Right lobe of liver (tissue), 6 donors: ENCODE measurements at regions not wholly inside any gene's neighbourhood (a gene's known extent, or its start where the extent isn't known, plus 50 kb on each side); places are given as distances from the start of the nearest gene placed in this dataset.

Source experiments
- ATAC-seq, 4 donors: fragments of 200-7000 bp; cut with Tn5 transposase; one replicate each; pipeline ENCODE4 v1.9.1; 2020; ENCODE audit warnings: mild to moderate bottlenecking in 4 of 4, moderate library complexity in 4 of 4
- DNase-seq, 3 donors: peaks; one replicate each; pipeline ENCODE4 v3.0.0-alpha.2; 2020
- H3K27ac ChIP-seq, 3 donors: fragments of 200-600 bp; one replicate each; pipeline ENCODE4 v1.8.0; 2022
- H3K27me3 ChIP-seq, 2 donors: fragments of 200-600 bp; one replicate each; pipeline ENCODE4 v1.8.0; 2022
- H3K36me3 ChIP-seq, 4 donors: fragments of 200-600 bp; sonication (generic) in 1 of 4; one replicate each; pipeline versions ENCODE4 v1.5.1 to v1.8.0; 2017 to 2022; ENCODE audit warnings: control low read depth in 1 of 4
- H3K4me1 ChIP-seq, 4 donors: fragments of 200-600 bp; sonication (generic) in 1 of 4; one replicate each; pipeline versions ENCODE4 v1.5.1 to v1.8.0; 2017 to 2022; ENCODE audit warnings: control low read depth in 1 of 4
- H3K4me3 ChIP-seq, 3 donors: fragments of 200-600 bp; one replicate each; pipeline ENCODE4 v1.8.0; 2022
- H3K9me3 ChIP-seq, 4 donors: fragments of 200-600 bp; sonication (generic) in 1 of 4; one replicate each; pipeline versions ENCODE4 v1.5.1 to v1.8.0; 2017 to 2022; ENCODE audit warnings: control low read depth in 1 of 4
- POLR2A ChIP-seq: fragments of 450-650 bp; IDR thresholded peaks from one replicate; pipeline ENCODE4 v1.6.1; 2017; ENCODE audit warnings: antibody characterized with exemption, mild to moderate bottlenecking
- WGBS: methylation state at CpG from one replicate; pipeline ENCODE4 v1.1.6; 2018; ENCODE audit warnings: low coverage, low lambda C conversion rate; ENCODE audit not compliant: insufficient coverage; ENCODE audit errors: missing lambda C conversion rate; 5-methylcytosine and 5-hydroxymethylcytosine counted together
- intact Hi-C, 2 donors: fragments of 100-400 bp; cut with DNase I; formaldehyde crosslinking; loops; one replicate each; pipeline versions ENCODE4 v1.11.2 to v1.14.1; 2022
- TF ChIP-seq, protein P1 (sequence below), 4 donors: fragments of 200-600 bp in 3 of 4; fragments of 450-650 bp in 1 of 4; IDR thresholded peaks; one replicate each; pipeline versions ENCODE4 v1.5.1 to v1.8.0; 2016 to 2022; ENCODE audit warnings: antibody characterized with exemption in 4 of 4, mild to moderate bottlenecking in 2 of 4
- donor health status: DM: no; HTN: yes; CAD: no.
- donor health status: DM: no; HTN: no; CAD: no.
- donor health status: DM: no; HTN: no; CAD: no.
- donor health status: DM: no; HTN: yes; CAD: no.
- donor health status: DM: no; HTN: yes; CAD: no.

DNA sequence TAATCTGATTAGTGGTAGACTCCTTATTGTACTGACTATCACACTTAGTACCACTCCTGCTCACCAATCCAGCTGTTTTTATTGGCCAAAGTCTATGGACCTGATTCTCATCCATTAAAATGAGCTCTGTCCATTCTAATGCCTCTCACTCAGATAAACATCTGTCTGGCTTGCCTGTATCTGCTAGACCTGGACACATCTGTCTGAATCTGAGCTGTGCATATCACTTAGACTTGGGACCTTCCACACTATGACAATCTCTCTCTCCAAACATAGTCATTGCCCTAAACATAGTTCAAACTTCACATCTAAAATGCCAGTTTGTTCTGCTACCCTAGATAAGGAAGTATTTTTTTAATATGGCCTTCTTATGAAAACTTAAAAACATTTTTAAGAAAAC, 92.6 kb downstream of the CENPW start:
- intact Hi-C loops = no loop called here

DNA sequence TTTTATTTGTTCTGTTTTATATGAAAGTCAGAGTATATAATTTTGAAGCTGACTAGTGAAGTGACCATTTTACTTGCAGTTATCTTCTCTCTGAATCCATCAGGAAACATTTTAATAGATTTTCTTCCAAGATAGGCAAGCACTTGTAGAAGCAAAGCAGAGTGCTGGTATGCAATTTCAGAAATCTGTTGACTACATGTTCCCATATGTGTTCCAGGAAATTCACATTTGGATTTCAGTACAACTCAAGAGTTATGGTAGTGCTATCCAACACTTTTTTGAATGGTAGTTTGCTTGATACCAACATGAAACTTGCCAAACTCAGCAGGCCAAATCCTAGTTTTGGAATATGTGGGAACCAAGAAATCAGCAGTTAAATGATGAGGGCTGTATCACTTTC, 94.0 kb downstream of the CENPW start:
- TF ChIP-seq, protein P1, sequence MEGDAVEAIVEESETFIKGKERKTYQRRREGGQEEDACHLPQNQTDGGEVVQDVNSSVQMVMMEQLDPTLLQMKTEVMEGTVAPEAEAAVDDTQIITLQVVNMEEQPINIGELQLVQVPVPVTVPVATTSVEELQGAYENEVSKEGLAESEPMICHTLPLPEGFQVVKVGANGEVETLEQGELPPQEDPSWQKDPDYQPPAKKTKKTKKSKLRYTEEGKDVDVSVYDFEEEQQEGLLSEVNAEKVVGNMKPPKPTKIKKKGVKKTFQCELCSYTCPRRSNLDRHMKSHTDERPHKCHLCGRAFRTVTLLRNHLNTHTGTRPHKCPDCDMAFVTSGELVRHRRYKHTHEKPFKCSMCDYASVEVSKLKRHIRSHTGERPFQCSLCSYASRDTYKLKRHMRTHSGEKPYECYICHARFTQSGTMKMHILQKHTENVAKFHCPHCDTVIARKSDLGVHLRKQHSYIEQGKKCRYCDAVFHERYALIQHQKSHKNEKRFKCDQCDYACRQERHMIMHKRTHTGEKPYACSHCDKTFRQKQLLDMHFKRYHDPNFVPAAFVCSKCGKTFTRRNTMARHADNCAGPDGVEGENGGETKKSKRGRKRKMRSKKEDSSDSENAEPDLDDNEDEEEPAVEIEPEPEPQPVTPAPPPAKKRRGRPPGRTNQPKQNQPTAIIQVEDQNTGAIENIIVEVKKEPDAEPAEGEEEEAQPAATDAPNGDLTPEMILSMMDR (IDR thresholded peaks at IDR 0.05) = no peak
- no peak for TF ChIP-seq POLR2A
- no peaks in the 10 kb centered on the region for H3K9me3 ChIP-seq
- DNase-seq = no peak
- intact Hi-C loops = no loop called here
- no peaks in the 10 kb centered on the region for H3K36me3 ChIP-seq
- no peak overlapping the region for H3K27ac ChIP-seq
- no peak for ATAC-seq
- H3K4me1 ChIP-seq = no peaks in the 10 kb centered on the region
- no peak overlapping the region for H3K4me3 ChIP-seq
- no peaks in the 10 kb centered on the region for H3K27me3 ChIP-seq

More for the DNA sequence above, 92.6 kb downstream of the CENPW start:
- H3K27ac ChIP-seq = no peak overlapping the region
- DNase-seq (no peak), ATAC-seq (peak in 1 of 4 donors; percentile 17)
- H3K27me3 ChIP-seq = no peaks in the 10 kb centered on the region
- H3K9me3 ChIP-seq = no peaks in the 10 kb centered on the region
- no peak overlapping the region for H3K4me3 ChIP-seq
- TF ChIP-seq POLR2A = no peak
- TF ChIP-seq, protein P1 (IDR thresholded peaks at IDR 0.05) = no peak
- H3K36me3 ChIP-seq = no peaks in the 10 kb centered on the region
- peaks cover 0 to 8% (median 0%) of the 10 kb centered on the region in 4 donors for H3K4me1 ChIP-seq

DNA sequence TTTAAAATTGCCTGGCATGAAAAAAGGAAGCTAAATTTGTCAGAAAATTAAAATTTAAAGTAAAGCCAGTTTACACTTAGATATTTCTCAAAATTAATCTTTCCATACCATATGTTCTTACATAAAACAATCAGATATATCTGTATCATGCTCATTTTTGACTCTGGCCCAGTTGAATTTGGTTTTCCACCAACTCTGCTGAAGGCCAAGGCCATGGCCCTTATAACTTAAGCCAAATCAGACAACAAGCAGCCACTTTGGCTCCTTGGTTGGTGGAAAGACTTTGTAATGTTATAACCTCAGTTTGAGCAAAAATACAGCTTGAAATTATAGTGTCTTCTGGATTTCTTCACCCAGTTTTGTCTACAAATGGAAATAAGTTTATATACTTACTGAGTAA, 97.3 kb downstream of the CENPW start:
- no peaks in the 10 kb centered on the region for H3K4me1 ChIP-seq
- no peak overlapping the region for H3K27ac ChIP-seq
- no peaks in the 10 kb centered on the region for H3K36me3 ChIP-seq
- ATAC-seq (no peak), DNase-seq (no peak)
- intact Hi-C loops = no loop called here
- no peaks in the 10 kb centered on the region for H3K9me3 ChIP-seq
- H3K27me3 ChIP-seq = no peaks in the 10 kb centered on the region
- TF ChIP-seq POLR2A = no peak
- TF ChIP-seq, protein P1 (IDR thresholded peaks at IDR 0.05) = no peak
- H3K4me3 ChIP-seq = no peak overlapping the region

DNA sequence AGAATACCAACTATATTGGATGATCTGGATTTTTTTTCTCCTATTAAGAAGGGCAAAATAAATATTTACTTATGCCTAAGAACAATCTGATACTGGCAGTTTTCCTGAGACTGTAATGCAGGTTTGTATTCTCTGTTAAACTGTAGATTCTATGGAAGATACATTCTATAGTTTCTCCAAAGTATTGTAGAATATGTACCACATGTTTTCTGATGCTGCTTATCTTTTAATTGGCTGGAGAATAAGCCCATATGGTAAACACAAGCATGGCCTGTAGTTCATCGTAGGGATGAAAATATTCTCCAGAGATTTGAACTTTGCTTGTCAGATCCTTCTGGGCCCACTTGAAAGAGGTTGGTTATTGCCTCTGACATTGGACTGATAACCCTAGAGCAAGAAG, 99.1 kb downstream of the CENPW start:
- intact Hi-C loops = no loop called here
- Histone ChIP-seq H3K36me3 (no peaks in the 10 kb centered on the region), H3K9me3 (no peaks in the 10 kb centered on the region), H3K4me3 (no peak overlapping the region), H3K27ac (no peak overlapping the region), H3K27me3 (no peaks in the 10 kb centered on the region), H3K4me1 (no peaks in the 10 kb centered on the region)
- DNase-seq (no peak), ATAC-seq (no peak)
- TF ChIP-seq, protein P1 (IDR thresholded peaks at IDR 0.05) = no peak
- no peak for TF ChIP-seq POLR2A
- 83% methylated on average over 1 of the region's 1 CpG for WGBS

DNA sequence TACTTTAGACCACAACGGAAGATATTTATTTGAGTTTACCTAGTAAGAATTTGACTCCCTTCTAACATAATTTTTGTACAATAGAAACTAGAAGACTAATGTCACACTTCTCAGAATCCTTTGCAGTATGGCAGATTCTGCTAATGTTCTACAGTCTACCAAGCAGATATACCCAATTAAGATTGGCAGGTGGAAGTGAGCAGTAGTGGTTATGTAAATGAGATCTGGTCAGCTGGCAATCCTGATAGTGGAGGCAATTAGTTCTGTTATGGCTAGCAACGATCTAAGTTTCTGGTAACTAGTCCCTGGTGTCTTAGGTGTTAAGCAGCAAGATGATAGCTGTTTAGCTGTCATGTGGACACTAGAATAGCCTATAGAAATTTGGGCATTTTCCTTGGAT, 101.0 kb downstream of the CENPW start:
- Histone ChIP-seq H3K9me3 (no peaks in the 10 kb centered on the region), H3K4me1 (no peaks in the 10 kb centered on the region), H3K27ac (no peak overlapping the region), H3K4me3 (no peak overlapping the region), H3K27me3 (no peaks in the 10 kb centered on the region), H3K36me3 (no peaks in the 10 kb centered on the region)
- 74% methylated on average over 2 of the region's 2 CpGs for WGBS
- intact Hi-C loops = no loop called here
- ATAC-seq (no peak), DNase-seq (no peak)
- TF ChIP-seq, protein P1 (IDR thresholded peaks at IDR 0.05) = no peak
- no peak for TF ChIP-seq POLR2A
